BJ (cell line): ENCODE measurements at regions not wholly inside any gene's neighbourhood (a gene's known extent, or its start where the extent isn't known, plus 50 kb on each side); places are given as distances from the start of the nearest gene placed in this dataset.

Source experiments
- CTCF ChIA-PET: fragments of 350-600 bp; formaldehyde crosslinking; extraction: SDS; loops from one replicate; lab custom pipeline; 2021; ENCODE audit warnings: antibody characterized with exemption, inconsistent platforms; lab: Yijun Ruan, JAX
- POLR2A ChIA-PET: fragments of 300-600 bp; sonication (Branson Sonifier 250); formaldehyde crosslinking; extraction: SDS; loops from one replicate; lab custom pipeline; 2021; ENCODE audit warnings: antibody characterized with exemption; lab: Charles Lee
- DNase-seq: peaks from one replicate; pipeline ENCODE4 v3.0.0-alpha.2; 2011; ENCODE audit warnings: low read depth
- H3K27me3 ChIP-seq: 2 replicates; pipeline ENCODE4 v1.6.0; 2011; ENCODE audit warnings: low read length; ENCODE audit not compliant: control insufficient read depth, insufficient read depth
- H3K36me3 ChIP-seq: 2 replicates; pipeline ENCODE4 v1.5.1; 2011; ENCODE audit warnings: low read length; ENCODE audit not compliant: control insufficient read depth, insufficient read depth
- H3K4me3 ChIP-seq: 2 replicates; pipeline ENCODE4 v1.5.1; 2011; ENCODE audit warnings: low read depth, mild to moderate bottlenecking, control low read depth, low read length
- CTCF ChIP-seq: IDR thresholded peaks from 2 replicates; pipeline ENCODE4 v1.5.1; 2011; ENCODE audit warnings: low read depth, mild to moderate bottlenecking, control low read depth, inconsistent platforms, low read length, moderate library complexity; ENCODE audit not compliant: insufficient read depth

- H3K36me3 ChIP-seq: no peaks in the 10 kb centered on the region
- TF ChIP-seq CTCF: no peak
- H3K27me3 ChIP-seq: no peaks in the 10 kb centered on the region
- POLR2A ChIA-PET: no interaction called here
- no peak for DNase-seq
- no peak overlapping the region for H3K4me3 ChIP-seq
- CTCF ChIA-PET: no interaction called here
Observed at GRCh38 chr2:204127238-204127637, 190.7 kb downstream of the ICOS start.

- no peak for DNase-seq
- Histone ChIP-seq H3K4me3 (no peak overlapping the region), H3K36me3 (no peaks in the 10 kb centered on the region), H3K27me3 (no peaks in the 10 kb centered on the region)
- TF ChIP-seq CTCF: no peak
- POLR2A ChIA-PET: no interaction called here
- CTCF ChIA-PET: no interaction called here
Observed at GRCh38 chr2:204129591-204130294, 193.2 kb downstream of the ICOS start.

GRCh38 chr2:204131621-204132020 lies 195.1 kb downstream of the ICOS start:
- POLR2A ChIA-PET: no interaction called here

GRCh38 chr2:204133476-204133875 lies 196.9 kb downstream of the ICOS start:
- Histone ChIP-seq H3K36me3 (no peaks in the 10 kb centered on the region), H3K27me3 (no peaks in the 10 kb centered on the region), H3K4me3 (no peak overlapping the region)
- ChIA-PET CTCF (interaction anchor here (0.7 kb wide), 1 partner anchor 12 kb away, joined by 3 read pairs; no protein-coding TSS in a partner anchor), POLR2A (no interaction called here)
- TF ChIP-seq CTCF: no peak
- no peak for DNase-seq

More at GRCh38 chr2:204131621-204132020, 195.1 kb downstream of the ICOS start:
- no peak overlapping the region for H3K4me3 ChIP-seq
- TF ChIP-seq CTCF: no peak
- H3K27me3 ChIP-seq: no peaks in the 10 kb centered on the region
- H3K36me3 ChIP-seq: no peaks in the 10 kb centered on the region
- no peak for DNase-seq
- CTCF ChIA-PET: no interaction called here

- POLR2A ChIA-PET: no interaction called here
- no peaks in the 10 kb centered on the region for H3K36me3 ChIP-seq
- DNase-seq: no peak
- CTCF ChIA-PET: interaction anchor here (1.2 to 2.7 kb wide), 2 partner anchors 11 to 1792 kb away, joined by 4 to 11 read pairs; no protein-coding TSS in a partner anchor
- H3K4me3 ChIP-seq: no peak overlapping the region
- no peaks in the 10 kb centered on the region for H3K27me3 ChIP-seq
- TF ChIP-seq CTCF: no peak
Observed at GRCh38 chr2:204134421-204134820, 197.9 kb downstream of the ICOS start.
